Urothelium cell line (cell line): ENCODE measurements at regions not wholly inside any gene's neighbourhood (a gene's known extent, or its start where the extent isn't known, plus 50 kb on each side); places are given as distances from the start of the nearest gene placed in this dataset.

Source experiments
- DNase-seq: peaks from one replicate; pipeline ENCODE4 v3.0.0; 2011; ENCODE audit warnings: low spot score, mixed read lengths
- FAIRE-seq: peaks from 2 replicates; lab custom pipeline; 2011; peaks lifted over from hg19 to GRCh38; lab: Jason Lieb, UNC

DNA sequence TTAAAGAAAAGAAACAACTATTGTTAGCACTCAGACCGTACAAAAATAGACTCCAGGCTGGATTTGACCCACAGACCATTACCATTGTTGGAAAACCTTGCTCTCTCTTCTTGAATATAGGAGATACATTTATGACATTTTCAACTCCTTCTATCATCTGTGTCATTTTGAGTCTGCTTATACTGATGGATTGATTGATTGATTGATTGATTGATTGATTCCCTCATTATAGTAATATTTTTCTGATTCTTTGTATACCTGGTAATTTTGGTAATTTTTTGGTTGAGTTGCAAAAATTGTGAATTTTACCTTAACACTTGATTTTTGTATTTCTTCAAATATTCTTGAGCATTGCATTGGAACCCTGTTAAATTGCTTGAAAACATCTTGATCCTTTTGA lies 114.2 kb upstream of the KLHL29 start:
- no peak for DNase-seq
- no peak for FAIRE-seq

DNA sequence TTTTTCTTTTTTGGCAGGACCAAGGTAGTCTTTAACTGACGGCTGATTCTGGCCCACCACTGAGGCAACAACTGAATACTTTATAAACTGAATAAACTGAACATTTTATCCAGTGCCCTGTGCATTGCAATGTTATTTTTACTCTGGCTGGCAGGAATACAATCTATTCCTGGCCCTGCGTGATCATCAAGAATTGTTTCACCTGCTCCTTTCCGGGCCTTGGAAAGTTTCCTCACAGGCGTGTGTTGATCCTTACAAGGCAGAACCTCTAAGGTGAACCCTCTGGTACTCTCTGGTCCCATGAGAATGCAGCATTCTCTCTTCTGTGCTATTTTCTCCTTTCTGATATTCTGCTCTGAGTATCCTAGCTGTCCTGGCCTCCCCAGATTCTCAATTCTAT lies 113.7 kb upstream of the KLHL29 start:
- no peak for FAIRE-seq

DNA sequence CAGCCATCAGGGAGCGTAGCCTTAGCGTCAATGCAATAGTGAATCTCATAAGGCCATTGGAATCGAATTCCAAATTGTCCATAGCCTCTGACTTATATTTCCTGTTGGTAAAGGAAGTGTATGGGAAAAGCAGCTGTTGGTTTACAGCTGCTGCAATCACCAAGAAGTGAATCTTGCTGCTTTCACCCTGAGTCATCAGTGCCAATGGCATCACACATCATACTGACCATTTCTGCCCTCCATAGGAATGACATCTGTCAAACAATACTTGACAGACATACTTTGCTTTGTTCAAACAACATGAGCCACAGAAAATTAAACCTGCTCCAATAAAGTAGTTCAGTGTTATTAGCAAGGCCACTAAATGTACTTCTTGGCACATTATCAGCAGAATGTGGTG lies 111.2 kb upstream of the KLHL29 start:
- DNase-seq (no peak), FAIRE-seq (peak; percentile 87)

More for the DNA sequence above, 113.7 kb upstream of the KLHL29 start:
- no peak for DNase-seq

- DNase-seq (peak; percentile 70), FAIRE-seq (peak; percentile 44)
Observed at GRCh38 chr2:23280401-23280800, 104.6 kb upstream of the KLHL29 start.

GRCh38 chr2:23283653-23284052 lies 101.3 kb upstream of the KLHL29 start:
- FAIRE-seq (no peak), DNase-seq (peak; percentile 62)

GRCh38 chr2:23285091-23285800 lies 99.7 kb upstream of the KLHL29 start:
- FAIRE-seq (no peak), DNase-seq (no peak)

DNA sequence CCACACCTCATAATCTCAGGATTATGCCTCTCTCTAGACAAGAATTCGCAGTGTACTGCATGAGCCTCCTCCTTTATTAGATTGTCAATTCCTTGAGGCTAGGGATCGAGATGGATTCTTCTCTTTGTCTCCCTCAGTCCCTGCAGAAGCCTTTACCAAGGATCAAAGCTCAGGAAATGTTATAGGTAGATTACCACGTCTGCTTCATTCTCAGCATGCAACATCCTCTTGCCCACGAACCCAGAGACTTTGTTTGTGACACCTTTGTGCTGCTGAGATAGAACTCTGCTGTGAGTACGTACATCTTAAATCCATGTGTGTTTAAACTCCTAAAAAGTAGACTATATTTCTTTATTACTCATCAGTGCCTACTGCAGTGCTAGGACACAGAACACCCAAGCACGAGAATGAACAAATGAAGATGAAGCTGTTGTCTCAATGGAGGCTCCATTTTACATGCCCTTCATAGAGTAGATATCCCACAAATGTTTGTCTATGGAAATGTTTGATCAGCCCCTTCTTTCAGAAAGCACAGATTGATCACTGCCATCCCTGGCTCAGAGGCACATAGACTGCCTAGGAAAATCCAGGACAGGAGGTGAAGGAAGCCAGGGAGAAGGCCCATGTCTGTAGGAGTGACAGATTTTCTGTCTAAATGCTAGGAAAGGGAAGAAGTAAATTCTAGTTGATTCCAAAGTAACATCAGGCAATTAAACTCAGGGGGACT lies 98.8 kb upstream of the KLHL29 start:
- FAIRE-seq (no peak), DNase-seq (no peak)

DNA sequence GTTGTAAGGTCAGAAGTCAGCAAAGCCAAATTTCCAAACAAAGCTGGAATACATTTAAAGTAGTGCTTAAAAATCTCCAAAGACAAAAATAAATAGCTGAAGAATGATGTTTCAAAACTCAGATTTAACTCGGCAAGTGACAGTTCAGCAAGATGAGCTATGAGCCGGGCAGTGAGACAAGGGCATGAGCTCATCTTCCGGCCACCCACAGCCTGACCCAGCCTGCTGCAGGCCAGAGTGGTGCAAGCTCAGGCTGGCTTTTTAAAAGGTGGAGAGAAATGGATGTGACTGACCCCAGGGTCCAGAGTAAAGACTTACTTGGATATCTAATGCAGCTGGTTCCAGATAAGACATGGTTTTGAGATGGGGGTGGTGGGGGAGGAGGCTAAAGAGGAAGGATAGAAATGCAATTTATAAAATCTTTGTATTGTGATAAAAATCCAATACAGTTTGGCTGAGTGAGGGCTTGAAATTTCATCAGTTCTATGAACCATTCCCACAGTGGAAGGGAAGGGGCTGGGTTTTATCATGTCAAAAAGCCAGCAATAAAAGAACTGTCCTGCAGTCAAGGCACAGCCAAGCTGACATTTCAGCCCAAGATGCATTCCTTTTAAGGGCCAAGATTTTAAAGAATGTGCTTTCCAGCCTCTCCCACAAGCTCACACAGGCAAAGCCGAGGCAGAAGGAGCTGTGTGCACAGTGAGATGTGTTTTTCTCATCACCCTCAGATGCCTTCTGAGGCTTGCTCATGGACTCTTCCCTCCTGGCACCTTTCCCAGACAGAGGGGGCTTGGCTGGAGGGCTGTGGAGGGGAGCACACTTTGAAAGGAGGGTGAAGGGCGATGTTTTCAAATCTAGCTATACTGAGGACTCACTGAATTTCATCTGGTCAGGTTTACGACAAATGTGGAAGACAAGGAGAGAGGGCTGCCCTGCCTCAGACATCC lies 97.9 kb upstream of the KLHL29 start:
- DNase-seq: peak; percentile 59
- peak; percentile 44 for FAIRE-seq

DNA sequence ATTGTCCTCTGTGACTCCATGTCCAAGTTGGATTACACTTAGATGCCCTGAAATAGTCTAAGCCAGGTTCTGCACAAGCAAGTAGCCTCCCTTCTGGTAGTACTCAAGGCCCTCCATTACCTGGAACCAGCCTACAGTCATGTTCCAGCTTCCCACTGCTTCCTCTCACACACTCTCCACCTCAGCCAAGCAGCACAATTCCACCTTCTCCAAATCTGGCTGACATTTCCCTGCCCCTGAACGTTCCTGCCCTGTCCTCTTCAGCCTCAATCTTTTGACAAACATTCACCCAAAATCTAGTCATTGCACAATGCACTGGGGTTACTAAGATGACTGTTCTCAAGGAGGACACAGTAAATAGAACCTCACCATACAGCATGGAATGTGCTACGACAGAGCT lies 95.3 kb upstream of the KLHL29 start:
- FAIRE-seq (no peak), DNase-seq (no peak)

- no peak for FAIRE-seq
- no peak for DNase-seq
Observed at GRCh38 chr2:23291239-23291638, 93.7 kb upstream of the KLHL29 start.

DNA sequence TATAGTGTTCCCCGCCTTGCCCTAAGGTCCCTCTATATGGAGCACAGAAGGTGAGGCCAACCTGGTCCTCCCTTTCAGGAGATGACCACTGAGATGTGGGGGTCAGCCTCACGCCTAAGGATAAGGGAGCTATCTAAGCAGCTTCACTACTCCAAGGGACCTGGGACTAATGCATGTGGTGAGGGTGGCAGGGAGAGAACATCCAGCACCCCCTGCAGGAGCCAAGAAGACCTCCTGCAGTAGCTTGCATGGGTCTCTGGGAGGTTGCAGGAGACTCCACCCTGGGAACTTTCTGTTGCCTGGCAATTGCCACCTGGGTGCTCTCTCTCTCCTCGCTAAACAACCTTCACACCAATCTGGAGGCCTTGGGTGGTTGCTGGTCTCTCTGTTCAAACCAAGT lies 93.0 kb upstream of the KLHL29 start:
- FAIRE-seq: no peak
- DNase-seq: no peak

- DNase-seq: peak; percentile 39
- no peak for FAIRE-seq
Observed at GRCh38 chr2:23293063-23293462, 91.9 kb upstream of the KLHL29 start.

GRCh38 chr2:23293731-23294130 lies 91.2 kb upstream of the KLHL29 start:
- FAIRE-seq (no peak), DNase-seq (no peak)

GRCh38 chr2:23294238-23294637 lies 90.7 kb upstream of the KLHL29 start:
- FAIRE-seq (no peak), DNase-seq (no peak)

GRCh38 chr2:23296691-23297090 lies 88.3 kb upstream of the KLHL29 start:
- no peak for DNase-seq
- no peak for FAIRE-seq

GRCh38 chr2:23297112-23297511 lies 87.9 kb upstream of the KLHL29 start:
- DNase-seq: no peak
- no peak for FAIRE-seq

DNA sequence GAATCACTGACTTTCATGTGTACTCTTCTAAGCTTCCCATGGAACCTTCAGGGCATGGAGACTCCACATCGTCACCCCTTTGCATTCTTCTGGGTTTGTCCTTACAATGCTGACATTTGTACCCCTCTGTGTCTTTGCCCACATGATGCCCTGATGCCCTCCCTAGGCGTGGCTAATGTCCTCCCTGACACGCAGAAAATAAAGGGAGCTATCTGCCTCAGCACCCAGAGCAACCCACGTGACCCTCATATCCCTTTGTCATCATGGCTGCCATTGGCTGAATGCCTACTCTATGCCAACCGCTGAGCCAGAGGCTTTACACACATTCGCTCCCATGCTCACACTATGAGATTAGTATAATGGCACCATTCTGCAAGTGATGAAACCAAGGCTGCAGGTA lies 86.4 kb upstream of the KLHL29 start:
- FAIRE-seq (peak; percentile 32), DNase-seq (no peak)

- FAIRE-seq: no peak
- DNase-seq: no peak
Observed at GRCh38 chr2:23299476-23300195, 85.3 kb upstream of the KLHL29 start.

- FAIRE-seq: peak; percentile 5
- no peak for DNase-seq
Observed at GRCh38 chr2:23301136-23301535, 83.8 kb upstream of the KLHL29 start.

GRCh38 chr2:23302591-23302990 lies 82.4 kb upstream of the KLHL29 start:
- FAIRE-seq (no peak), DNase-seq (no peak)

- FAIRE-seq (no peak), DNase-seq (no peak)
Observed at GRCh38 chr2:23306401-23306800, 78.6 kb upstream of the KLHL29 start.
